ENCODE measurements at regions not wholly inside any gene's neighbourhood (a gene's known extent, or its start where the extent isn't known, plus 50 kb on each side); places are given as distances from the start of the nearest gene placed in this dataset.

DNA sequence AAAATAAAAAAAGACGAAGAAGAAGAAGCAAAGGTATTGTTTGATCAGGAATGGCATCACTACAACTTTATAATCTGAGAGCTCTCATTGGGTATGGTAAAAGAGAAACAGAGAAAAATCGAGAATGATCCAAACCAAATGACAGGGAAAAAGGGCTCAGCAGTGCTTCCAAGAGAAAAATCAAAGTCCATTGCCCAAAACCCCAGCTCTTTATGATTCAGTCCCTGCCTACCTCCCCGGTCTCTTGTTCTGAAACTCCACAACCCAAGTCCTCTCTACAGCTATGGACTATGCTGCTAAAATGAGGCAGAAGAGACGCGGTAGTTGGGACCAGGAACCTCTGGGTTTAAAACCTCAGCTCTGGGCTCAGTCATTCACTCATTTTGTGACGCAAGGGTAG is 341.1 kb upstream of the PPARGC1A start:
- Histone ChIP-seq H2AFZ (ENCODE audit: low read length) (no peak overlapping the region), H3K4me3 (ENCODE audit: low read length) (no peak overlapping the region), H3K27me3 (ENCODE audit: low read length) (peaks cover 28% of the 10 kb centered on the region), H3F3A (ENCODE audit: low read length, unreplicated experiment) (no peaks in the 10 kb centered on the region), H4K20me1 (ENCODE audit: low read length) (no peaks in the 10 kb centered on the region), H3K4me1 (ENCODE audit: insufficient read depth, low read length) (no peaks in the 10 kb centered on the region), H3K9ac (ENCODE audit: low read length) (no peak overlapping the region), H3K9me2 (replicated peaks; ENCODE audit: low read length) (no peaks in the 10 kb centered on the region), H3K36me3 (ENCODE audit: low read depth, low read length) (no peaks in the 10 kb centered on the region), H3K9me3 (ENCODE audit: low read length) (no peaks in the 10 kb centered on the region), H3K27ac (ENCODE audit: low read length) (no peak overlapping the region), H3K4me2 (ENCODE audit: low read length) (no peak overlapping the region), H3K79me2 (ENCODE audit: low read length) (no peaks in the 10 kb centered on the region)
- CTCF ChIA-PET = no interaction called here
- POLR2A ChIA-PET (ENCODE audit: unreplicated experiment) = no interaction called here
- intact Hi-C loops (cut with micrococcal nuclease) = no loop called here
- BruUV-seq (replicated peaks) = no TSS peak
- ATAC-seq (no peak), DNase-seq (no peak)
- TF ChIP-seq EZH2phosphoT487 (IDR thresholded peaks at IDR 0.05; ENCODE audit: borderline replicate concordance, low read length) (no peak), EZH2 (IDR thresholded peaks at IDR 0.05; ENCODE audit: low read length, unreplicated experiment) (no peak)
- TF ChIP-seq, protein P1, sequence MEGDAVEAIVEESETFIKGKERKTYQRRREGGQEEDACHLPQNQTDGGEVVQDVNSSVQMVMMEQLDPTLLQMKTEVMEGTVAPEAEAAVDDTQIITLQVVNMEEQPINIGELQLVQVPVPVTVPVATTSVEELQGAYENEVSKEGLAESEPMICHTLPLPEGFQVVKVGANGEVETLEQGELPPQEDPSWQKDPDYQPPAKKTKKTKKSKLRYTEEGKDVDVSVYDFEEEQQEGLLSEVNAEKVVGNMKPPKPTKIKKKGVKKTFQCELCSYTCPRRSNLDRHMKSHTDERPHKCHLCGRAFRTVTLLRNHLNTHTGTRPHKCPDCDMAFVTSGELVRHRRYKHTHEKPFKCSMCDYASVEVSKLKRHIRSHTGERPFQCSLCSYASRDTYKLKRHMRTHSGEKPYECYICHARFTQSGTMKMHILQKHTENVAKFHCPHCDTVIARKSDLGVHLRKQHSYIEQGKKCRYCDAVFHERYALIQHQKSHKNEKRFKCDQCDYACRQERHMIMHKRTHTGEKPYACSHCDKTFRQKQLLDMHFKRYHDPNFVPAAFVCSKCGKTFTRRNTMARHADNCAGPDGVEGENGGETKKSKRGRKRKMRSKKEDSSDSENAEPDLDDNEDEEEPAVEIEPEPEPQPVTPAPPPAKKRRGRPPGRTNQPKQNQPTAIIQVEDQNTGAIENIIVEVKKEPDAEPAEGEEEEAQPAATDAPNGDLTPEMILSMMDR (conservative IDR thresholded peaks at IDR 0.05; ENCODE audit: low read depth, low read length) = no peak

DNA sequence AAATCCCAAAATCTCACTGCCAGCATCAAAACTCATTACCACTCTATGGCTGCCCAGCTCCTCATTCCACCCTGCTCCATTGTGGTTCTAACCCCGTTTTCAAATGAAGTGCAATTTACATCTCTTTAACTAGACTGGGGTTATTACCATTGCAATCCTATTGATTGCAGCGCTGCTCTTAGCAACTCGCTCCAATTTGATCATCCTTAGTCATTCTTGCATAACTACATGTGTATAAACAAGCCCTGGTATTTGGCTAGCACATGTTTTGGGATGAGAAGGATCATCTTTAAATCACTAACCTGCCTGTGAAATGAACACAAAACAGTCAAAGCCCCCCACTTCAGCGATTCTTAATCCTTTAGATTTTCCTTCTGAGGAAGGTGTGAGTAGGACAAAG is 340.1 kb upstream of the PPARGC1A start:
- BruUV-seq (replicated peaks) = no TSS peak

DNA sequence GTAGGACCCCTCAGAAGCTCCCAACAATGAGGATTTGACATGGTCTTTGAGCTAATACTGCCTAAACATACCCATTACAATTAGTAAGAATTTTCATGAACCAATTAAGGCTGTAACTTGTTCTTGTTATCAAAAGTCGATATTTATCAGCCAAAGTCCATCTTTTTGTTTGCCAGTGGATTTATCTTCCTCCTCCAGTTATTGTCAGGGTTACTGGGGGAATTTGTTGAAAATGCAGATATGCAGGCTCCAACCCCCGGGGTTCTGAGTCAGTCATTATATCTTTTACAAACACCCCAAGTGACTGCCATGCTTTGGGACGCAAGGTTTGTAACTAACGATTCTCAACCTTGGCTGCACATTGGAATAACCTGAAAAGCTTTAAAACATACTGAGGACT is 338.8 kb upstream of the PPARGC1A start:
- no peaks in the 10 kb centered on the region for H3F3A ChIP-seq (ENCODE audit: low read length, unreplicated experiment)
- POLR2A ChIA-PET (ENCODE audit: unreplicated experiment) = no interaction called here

More for the DNA sequence above, 340.1 kb upstream of the PPARGC1A start:
- H3K4me3 ChIP-seq (ENCODE audit: low read length) = no peak overlapping the region
- no peaks in the 10 kb centered on the region for H3K9me3 ChIP-seq (ENCODE audit: low read length)
- H3K36me3 ChIP-seq (ENCODE audit: low read depth, low read length) = no peaks in the 10 kb centered on the region
- no peak overlapping the region for H2AFZ ChIP-seq (ENCODE audit: low read length)
- no peak overlapping the region for H3K4me2 ChIP-seq (ENCODE audit: low read length)
- no peak overlapping the region for H3K9ac ChIP-seq (ENCODE audit: low read length)
- no peaks in the 10 kb centered on the region for H3K4me1 ChIP-seq (ENCODE audit: insufficient read depth, low read length)
- H3K27me3 ChIP-seq (ENCODE audit: low read length) = peaks cover 28% of the 10 kb centered on the region
- H3K9me2 ChIP-seq (replicated peaks; ENCODE audit: low read length) = no peaks in the 10 kb centered on the region
- no peaks in the 10 kb centered on the region for H3K79me2 ChIP-seq (ENCODE audit: low read length)
- DNase-seq (no peak), ATAC-seq (no peak)
- intact Hi-C loops (cut with micrococcal nuclease) = no loop called here
- no peaks in the 10 kb centered on the region for H3F3A ChIP-seq (ENCODE audit: low read length, unreplicated experiment)
- TF ChIP-seq, protein P1 (conservative IDR thresholded peaks at IDR 0.05; ENCODE audit: low read depth, low read length) = no peak
- no peak for TF ChIP-seq EZH2 (IDR thresholded peaks at IDR 0.05; ENCODE audit: low read length, unreplicated experiment)
- TF ChIP-seq EZH2phosphoT487 (IDR thresholded peaks at IDR 0.05; ENCODE audit: borderline replicate concordance, low read length) = no peak
- CTCF ChIA-PET = no interaction called here
- no peaks in the 10 kb centered on the region for H4K20me1 ChIP-seq (ENCODE audit: low read length)
- no peak overlapping the region for H3K27ac ChIP-seq (ENCODE audit: low read length)
- POLR2A ChIA-PET (ENCODE audit: unreplicated experiment) = no interaction called here

More for the DNA sequence above, 338.8 kb upstream of the PPARGC1A start:
- no peak for ATAC-seq
- H3K9me3 ChIP-seq (ENCODE audit: low read length) = no peaks in the 10 kb centered on the region
- DNase-seq = no peak
- no peak overlapping the region for H3K27ac ChIP-seq (ENCODE audit: low read length)
- CTCF ChIA-PET = no interaction called here
- no TSS peak for BruUV-seq (replicated peaks)
- H3K9me2 ChIP-seq (replicated peaks; ENCODE audit: low read length) = no peaks in the 10 kb centered on the region
- H3K4me2 ChIP-seq (ENCODE audit: low read length) = no peak overlapping the region
- no peaks in the 10 kb centered on the region for H4K20me1 ChIP-seq (ENCODE audit: low read length)
- no peak overlapping the region for H3K9ac ChIP-seq (ENCODE audit: low read length)
- H2AFZ ChIP-seq (ENCODE audit: low read length) = no peak overlapping the region
- H3K79me2 ChIP-seq (ENCODE audit: low read length) = no peaks in the 10 kb centered on the region
- peaks cover 23% of the 10 kb centered on the region for H3K27me3 ChIP-seq (ENCODE audit: low read length)
- no peaks in the 10 kb centered on the region for H3K4me1 ChIP-seq (ENCODE audit: insufficient read depth, low read length)
- no peak overlapping the region for H3K4me3 ChIP-seq (ENCODE audit: low read length)
- intact Hi-C loops (cut with micrococcal nuclease) = no loop called here
- TF ChIP-seq, protein P1 (conservative IDR thresholded peaks at IDR 0.05; ENCODE audit: low read depth, low read length) = no peak
- TF ChIP-seq EZH2 (IDR thresholded peaks at IDR 0.05; ENCODE audit: low read length, unreplicated experiment) (no peak), EZH2phosphoT487 (IDR thresholded peaks at IDR 0.05; ENCODE audit: borderline replicate concordance, low read length) (no peak)
- no peaks in the 10 kb centered on the region for H3K36me3 ChIP-seq (ENCODE audit: low read depth, low read length)
